Osteoblast (primary cell): ENCODE measurements at regions not wholly inside any gene's neighbourhood (a gene's known extent, or its start where the extent isn't known, plus 50 kb on each side); places are given as distances from the start of the nearest gene placed in this dataset.

Experiments
- DNase-seq: peaks from one replicate; pipeline ENCODE4 v3.0.0; 2011; ENCODE audit warnings: low spot score, mixed read lengths; ENCODE audit not compliant: insufficient read length; ENCODE audit errors: missing footprints
- H2AFZ ChIP-seq: 2 replicates; pipeline ENCODE4 v1.6.0; 2011; ENCODE audit warnings: mild to moderate bottlenecking, low read length
- H3K27ac ChIP-seq: 2 replicates; pipeline ENCODE4 v1.5.1; 2011; ENCODE audit warnings: mild to moderate bottlenecking, low read depth, low read length, moderate library complexity
- H3K27me3 ChIP-seq: 2 replicates; pipeline ENCODE4 v1.6.0; 2012; ENCODE audit warnings: mild to moderate bottlenecking, control low read depth, inconsistent platforms, low read length, moderate library complexity; ENCODE audit not compliant: insufficient read depth
- H3K36me3 ChIP-seq: 2 replicates; pipeline ENCODE4 v1.5.1; 2011; ENCODE audit warnings: mild to moderate bottlenecking, low read length, control low read depth, moderate library complexity; ENCODE audit not compliant: insufficient read depth
- H3K4me1 ChIP-seq: 2 replicates; pipeline ENCODE4 v1.5.1; 2011; ENCODE audit warnings: mild to moderate bottlenecking, low read length, control low read depth, moderate library complexity; ENCODE audit not compliant: insufficient read depth
- H3K4me2 ChIP-seq: 2 replicates; pipeline ENCODE4 v1.6.0; 2011; ENCODE audit warnings: mild to moderate bottlenecking, low read length; ENCODE audit not compliant: insufficient read depth
- H3K4me3 ChIP-seq: fragments of 200-600 bp; sonication (generic); 3 replicates; pipeline ENCODE4 v1.5.1; 2012; ENCODE audit warnings: mild to moderate bottlenecking, low read length, inconsistent platforms; ENCODE audit not compliant: insufficient read depth
- H3K79me2 ChIP-seq: 2 replicates; pipeline ENCODE4 v1.6.0; 2012; ENCODE audit warnings: mild to moderate bottlenecking, low read length, control low read depth, inconsistent platforms; ENCODE audit not compliant: insufficient read depth
- H3K9me3 ChIP-seq: 2 replicates; pipeline ENCODE4 v1.5.1; 2011; ENCODE audit warnings: low read depth, low read length, control low read depth
- H4K20me1 ChIP-seq: 2 replicates; pipeline ENCODE4 v1.6.0; 2012; ENCODE audit warnings: mild to moderate bottlenecking, low read length, control low read depth; ENCODE audit not compliant: insufficient read depth
- CTCF ChIP-seq: IDR thresholded peaks from 2 replicates; pipeline ENCODE4 v1.5.1; 2011; ENCODE audit warnings: mild to moderate bottlenecking, low read depth, low read length, moderate library complexity; ENCODE audit errors: extremely low read depth

- Histone ChIP-seq H3K4me1 (no peaks in the 10 kb centered on the region), H3K27me3 (no peaks in the 10 kb centered on the region), H3K36me3 (no peaks in the 10 kb centered on the region), H3K4me2 (no peak overlapping the region), H3K79me2 (no peaks in the 10 kb centered on the region), H4K20me1 (no peaks in the 10 kb centered on the region), H3K4me3 (no peak overlapping the region), H3K9me3 (peaks cover 2% of the 10 kb centered on the region), H2AFZ (no peak overlapping the region), H3K27ac (no peak overlapping the region)
- no peak for TF ChIP-seq CTCF
- no peak for DNase-seq
Observed at GRCh38 chr14:40058901-40059897, 627.0 kb upstream of the FBXO33 start.

GRCh38 chr14:40053416-40053815 lies 621.2 kb upstream of the FBXO33 start:
- TF ChIP-seq CTCF: no peak

GRCh38 chr14:40028991-40029390 lies 596.8 kb upstream of the FBXO33 start:
- no peaks in the 10 kb centered on the region for H3K36me3 ChIP-seq
- no peaks in the 10 kb centered on the region for H3K9me3 ChIP-seq
- no peak for DNase-seq
- no peaks in the 10 kb centered on the region for H3K27me3 ChIP-seq
- no peaks in the 10 kb centered on the region for H3K4me1 ChIP-seq
- no peaks in the 10 kb centered on the region for H3K79me2 ChIP-seq
- TF ChIP-seq CTCF: no peak
- no peak overlapping the region for H3K4me2 ChIP-seq
- no peak overlapping the region for H2AFZ ChIP-seq
- no peak overlapping the region for H3K27ac ChIP-seq
- no peak overlapping the region for H3K4me3 ChIP-seq
- H4K20me1 ChIP-seq: no peaks in the 10 kb centered on the region

More at GRCh38 chr14:40053416-40053815, 621.2 kb upstream of the FBXO33 start:
- H3K4me2 ChIP-seq: no peak overlapping the region
- H3K27ac ChIP-seq: no peak overlapping the region
- H3K4me1 ChIP-seq: no peaks in the 10 kb centered on the region
- H3K27me3 ChIP-seq: no peaks in the 10 kb centered on the region
- no peak overlapping the region for H3K4me3 ChIP-seq
- no peaks in the 10 kb centered on the region for H4K20me1 ChIP-seq
- no peaks in the 10 kb centered on the region for H3K36me3 ChIP-seq
- no peak overlapping the region for H2AFZ ChIP-seq
- no peak for DNase-seq
- peaks cover 2% of the 10 kb centered on the region for H3K9me3 ChIP-seq
- H3K79me2 ChIP-seq: no peaks in the 10 kb centered on the region

GRCh38 chr14:40025101-40025500 lies 592.9 kb upstream of the FBXO33 start:
- H3K79me2 ChIP-seq: no peaks in the 10 kb centered on the region
- no peaks in the 10 kb centered on the region for H3K27me3 ChIP-seq
- no peak overlapping the region for H2AFZ ChIP-seq
- H3K27ac ChIP-seq: no peak overlapping the region
- TF ChIP-seq CTCF: no peak
- H3K9me3 ChIP-seq: no peaks in the 10 kb centered on the region
- DNase-seq: no peak
- no peaks in the 10 kb centered on the region for H3K36me3 ChIP-seq
- H3K4me1 ChIP-seq: no peaks in the 10 kb centered on the region
- no peak overlapping the region for H3K4me3 ChIP-seq
- no peaks in the 10 kb centered on the region for H4K20me1 ChIP-seq
- H3K4me2 ChIP-seq: no peak overlapping the region
